ENCODE measurements at regions not wholly inside any gene's neighbourhood (a gene's known extent, or its start where the extent isn't known, plus 50 kb on each side); places are given as distances from the start of the nearest gene placed in this dataset.

GRCh38 chr5:73300337-73301207, 127.6 kb downstream of the TMEM174 start:
- H3K27me3 ChIP-seq = peaks cover 47 to 100% (median 92%) of the 10 kb centered on the region in 3 donors
- peak in 1 of 2 donors; percentile 20 for DNase-seq

GRCh38 chr5:73299665-73300336, 126.8 kb downstream of the TMEM174 start:
- intact Hi-C loops (cut with DNase I; ENCODE audit: low total_unique reads) = no loop called here
- 8 to 12% (median 10%) methylated on average over 35 of the region's 35 CpGs for WGBS, 5 donors
- peaks cover 18 to 45% (median 34%) of the 10 kb centered on the region in 4 donors for H3K4me1 ChIP-seq
- H3K36me3 ChIP-seq = no peaks in the 10 kb centered on the region
- peaks cover 45 to 98% (median 94%) of the 10 kb centered on the region in 3 donors for H3K27me3 ChIP-seq
- H3K27ac ChIP-seq = no peak overlapping the region
- H3K9me3 ChIP-seq = peaks cover 0 to 21% (median 0%) of the 10 kb centered on the region in 4 donors
- peak overlapping the region in 2 of 4 donors; percentile 3 to 10 for H3K4me3 ChIP-seq
- peak in 1 of 2 donors; percentile 17 for DNase-seq
- TF ChIP-seq EP300 (IDR thresholded peaks at IDR 0.05) (no peak), POLR2A (IDR thresholded peaks at IDR 0.05) (no peak), POLR2AphosphoS5 (IDR thresholded peaks at IDR 0.05) (no peak), CTCF (IDR thresholded peaks at IDR 0.05) (no peak)

More at GRCh38 chr5:73300337-73301207, 127.6 kb downstream of the TMEM174 start:
- intact Hi-C loops (cut with DNase I; ENCODE audit: low total_unique reads) = no loop called here
- H3K4me3 ChIP-seq = no peak overlapping the region
- H3K4me1 ChIP-seq = peaks cover 18 to 45% (median 34%) of the 10 kb centered on the region in 4 donors
- WGBS, 5 donors = 6 to 12% (median 10%) methylated on average over 35 to 37 of the region's 37 CpGs
- H3K9me3 ChIP-seq = peaks cover 0 to 21% (median 0%) of the 10 kb centered on the region in 4 donors
- H3K27ac ChIP-seq = no peak overlapping the region
- TF ChIP-seq EP300 (IDR thresholded peaks at IDR 0.05) = no peak
- TF ChIP-seq POLR2A (IDR thresholded peaks at IDR 0.05) = no peak
- TF ChIP-seq CTCF (IDR thresholded peaks at IDR 0.05) = no peak
- TF ChIP-seq POLR2AphosphoS5 (IDR thresholded peaks at IDR 0.05) = no peak
- H3K36me3 ChIP-seq = no peaks in the 10 kb centered on the region

GRCh38 chr5:73298772-73299630, 126.0 kb downstream of the TMEM174 start:
- intact Hi-C loops (cut with DNase I; ENCODE audit: low total_unique reads) = no loop called here
- TF ChIP-seq POLR2AphosphoS5 (IDR thresholded peaks at IDR 0.05) (no peak), EP300 (IDR thresholded peaks at IDR 0.05) (no peak), CTCF (IDR thresholded peaks at IDR 0.05) (peak in 1 of 7 experiments; percentile 8)
- DNase-seq = peak in 1 of 2 donors; percentile 44
- WGBS, 5 donors = 3 to 5% (median 3%) methylated on average over 46 to 66 of the region's 66 CpGs
- Histone ChIP-seq H3K4me3 (peak overlapping the region in 3 of 4 donors; percentile 3 to 31 (median 10)), H3K9me3 (peaks cover 0 to 20% (median 0%) of the 10 kb centered on the region in 4 donors), H3K27ac (no peak overlapping the region), H3K36me3 (no peaks in the 10 kb centered on the region), H3K4me1 (peaks cover 18 to 45% (median 34%) of the 10 kb centered on the region in 4 donors), H3K27me3 (peaks cover 40 to 98% (median 86%) of the 10 kb centered on the region in 3 donors)

All from stomach (tissue), 8 donors.